GM19035 (cell line): ENCODE measurements at regions not wholly inside any gene's neighbourhood (a gene's known extent, or its start where the extent isn't known, plus 50 kb on each side); places are given as distances from the start of the nearest gene placed in this dataset.

Experiments used
- ATAC-seq: cut with Tn5 transposase; IDR thresholded peaks from one replicate; pipeline ENCODE4 v1.9.1; 2021; ENCODE audit not compliant: unreplicated experiment

- no peak for ATAC-seq
These were observed 1116.6 kb downstream of the BRD1 start for GRCh38 chr22:48711031-48711431.

- ATAC-seq = no peak
These were observed 1117.3 kb downstream of the BRD1 start for GRCh38 chr22:48710410-48710809.

- no peak for ATAC-seq
These were observed 1117.7 kb downstream of the BRD1 start for GRCh38 chr22:48709976-48710375.

- ATAC-seq = no peak
These were observed 1118.2 kb downstream of the BRD1 start for GRCh38 chr22:48709453-48709852.

- ATAC-seq = no peak
These were observed 1119.0 kb downstream of the BRD1 start for GRCh38 chr22:48708558-48709245.

- ATAC-seq = no peak
These were observed 1119.7 kb downstream of the BRD1 start for GRCh38 chr22:48707763-48708557.

GRCh38 chr22:48706934-48707762 lies 1120.5 kb downstream of the BRD1 start:
- ATAC-seq = no peak

- ATAC-seq = no peak
These were observed 1121.6 kb downstream of the BRD1 start for GRCh38 chr22:48705917-48706605.

- no peak for ATAC-seq
These were observed 1122.3 kb downstream of the BRD1 start for GRCh38 chr22:48705159-48705916.

GRCh38 chr22:48704335-48704734 lies 1123.3 kb downstream of the BRD1 start:
- ATAC-seq = no peak

- no peak for ATAC-seq
These were observed 1124.3 kb downstream of the BRD1 start for GRCh38 chr22:48703265-48703941.

- no peak for ATAC-seq
These were observed 1125.0 kb downstream of the BRD1 start for GRCh38 chr22:48702573-48703264.

GRCh38 chr22:48701296-48702030 lies 1126.2 kb downstream of the BRD1 start:
- ATAC-seq = no peak

- ATAC-seq = no peak
These were observed 1126.9 kb downstream of the BRD1 start for GRCh38 chr22:48700566-48701295.

- no peak for ATAC-seq
These were observed 1127.5 kb downstream of the BRD1 start for GRCh38 chr22:48700180-48700565.

GRCh38 chr22:48699511-48699910 lies 1128.2 kb downstream of the BRD1 start:
- no peak for ATAC-seq

- no peak for ATAC-seq
These were observed 1129.1 kb downstream of the BRD1 start for GRCh38 chr22:48698618-48699017.
